ENCODE measurements at regions not wholly inside any gene's neighbourhood (a gene's known extent, or its start where the extent isn't known, plus 50 kb on each side); places are given as distances from the start of the nearest gene placed in this dataset.

DNA sequence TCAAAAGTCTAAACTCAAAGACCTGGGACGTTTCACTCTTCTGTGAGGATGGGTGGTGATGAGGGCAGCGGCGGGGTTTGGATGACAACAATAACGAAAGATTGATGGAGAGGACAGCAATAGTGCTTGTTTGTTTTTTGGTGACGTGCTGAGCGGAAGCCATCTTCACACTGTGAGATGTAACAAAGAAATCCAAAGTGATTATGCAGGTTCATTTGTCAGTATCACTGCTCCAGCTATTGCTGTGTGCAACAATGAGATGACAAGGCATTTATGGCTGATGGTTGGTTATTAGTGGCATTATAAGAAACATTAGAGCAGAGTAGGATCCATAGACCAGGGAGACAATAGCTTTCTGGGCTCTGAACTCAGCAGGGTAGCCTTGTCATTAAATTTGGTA is 306.7 kb downstream of the RNF144B start:
- no peak for TF ChIP-seq EZH2phosphoT487 (IDR thresholded peaks at IDR 0.05; ENCODE audit: borderline replicate concordance, low read length)
- TF ChIP-seq, protein P1, sequence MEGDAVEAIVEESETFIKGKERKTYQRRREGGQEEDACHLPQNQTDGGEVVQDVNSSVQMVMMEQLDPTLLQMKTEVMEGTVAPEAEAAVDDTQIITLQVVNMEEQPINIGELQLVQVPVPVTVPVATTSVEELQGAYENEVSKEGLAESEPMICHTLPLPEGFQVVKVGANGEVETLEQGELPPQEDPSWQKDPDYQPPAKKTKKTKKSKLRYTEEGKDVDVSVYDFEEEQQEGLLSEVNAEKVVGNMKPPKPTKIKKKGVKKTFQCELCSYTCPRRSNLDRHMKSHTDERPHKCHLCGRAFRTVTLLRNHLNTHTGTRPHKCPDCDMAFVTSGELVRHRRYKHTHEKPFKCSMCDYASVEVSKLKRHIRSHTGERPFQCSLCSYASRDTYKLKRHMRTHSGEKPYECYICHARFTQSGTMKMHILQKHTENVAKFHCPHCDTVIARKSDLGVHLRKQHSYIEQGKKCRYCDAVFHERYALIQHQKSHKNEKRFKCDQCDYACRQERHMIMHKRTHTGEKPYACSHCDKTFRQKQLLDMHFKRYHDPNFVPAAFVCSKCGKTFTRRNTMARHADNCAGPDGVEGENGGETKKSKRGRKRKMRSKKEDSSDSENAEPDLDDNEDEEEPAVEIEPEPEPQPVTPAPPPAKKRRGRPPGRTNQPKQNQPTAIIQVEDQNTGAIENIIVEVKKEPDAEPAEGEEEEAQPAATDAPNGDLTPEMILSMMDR (IDR thresholded peaks at IDR 0.05; ENCODE audit: low read depth, low read length, poor library complexity, severe bottlenecking): no peak
